ENCODE measurements at regions not wholly inside any gene's neighbourhood (a gene's known extent, or its start where the extent isn't known, plus 50 kb on each side); places are given as distances from the start of the nearest gene placed in this dataset.

GRCh38 chr4:188551156-188551555 is 411.9 kb downstream of the TRIML1 start:
- no peak overlapping the region for H3K4me3 ChIP-seq (ENCODE audit: low read depth in 1 of 2, low read length in 1 of 2)
- no peaks in the 10 kb centered on the region for H3K36me3 ChIP-seq
- no peak for TF ChIP-seq CTCF (IDR thresholded peaks at IDR 0.05)
- H3K9me3 ChIP-seq, result no peaks in the 10 kb centered on the region
- no peaks in the 10 kb centered on the region for H3K27me3 ChIP-seq
- no peak overlapping the region for H3K27ac ChIP-seq
- H3K4me1 ChIP-seq (ENCODE audit: control insufficient read depth in 1 of 2, insufficient read depth in 1 of 2, low read depth in 1 of 2, low read length in 1 of 2), result no peaks in the 10 kb centered on the region

GRCh38 chr4:188552741-188553275 is 413.6 kb downstream of the TRIML1 start:
- H3K27ac ChIP-seq, result no peak overlapping the region
- H3K4me1 ChIP-seq (ENCODE audit: control insufficient read depth in 1 of 2, insufficient read depth in 1 of 2, low read depth in 1 of 2, low read length in 1 of 2), result no peaks in the 10 kb centered on the region
- no peaks in the 10 kb centered on the region for H3K36me3 ChIP-seq
- no peak for TF ChIP-seq CTCF (IDR thresholded peaks at IDR 0.05)
- no peak overlapping the region for H3K4me3 ChIP-seq (ENCODE audit: low read depth in 1 of 2, low read length in 1 of 2)
- no peaks in the 10 kb centered on the region for H3K9me3 ChIP-seq
- no peaks in the 10 kb centered on the region for H3K27me3 ChIP-seq

GRCh38 chr4:188554413-188554812 is 415.2 kb downstream of the TRIML1 start:
- TF ChIP-seq CTCF (IDR thresholded peaks at IDR 0.05), result no peak
- no peaks in the 10 kb centered on the region for H3K36me3 ChIP-seq
- no peaks in the 10 kb centered on the region for H3K27me3 ChIP-seq
- no peak overlapping the region for H3K4me3 ChIP-seq (ENCODE audit: low read depth in 1 of 2, low read length in 1 of 2)
- no peak overlapping the region for H3K27ac ChIP-seq
- no peaks in the 10 kb centered on the region for H3K4me1 ChIP-seq (ENCODE audit: control insufficient read depth in 1 of 2, insufficient read depth in 1 of 2, low read depth in 1 of 2, low read length in 1 of 2)
- no peaks in the 10 kb centered on the region for H3K9me3 ChIP-seq

- no peak for TF ChIP-seq CTCF (IDR thresholded peaks at IDR 0.05)
- Histone ChIP-seq H3K27me3 (no peaks in the 10 kb centered on the region), H3K4me3 (ENCODE audit: low read depth in 1 of 2, low read length in 1 of 2) (no peak overlapping the region), H3K9me3 (no peaks in the 10 kb centered on the region), H3K36me3 (no peaks in the 10 kb centered on the region), H3K4me1 (ENCODE audit: control insufficient read depth in 1 of 2, insufficient read depth in 1 of 2, low read depth in 1 of 2, low read length in 1 of 2) (no peaks in the 10 kb centered on the region), H3K27ac (no peak overlapping the region)
Observed at GRCh38 chr4:188573104-188573503, 433.9 kb downstream of the TRIML1 start.

GRCh38 chr4:188578657-188579056 is 439.4 kb downstream of the TRIML1 start:
- Histone ChIP-seq H3K27me3 (no peaks in the 10 kb centered on the region), H3K4me3 (ENCODE audit: low read depth in 1 of 2, low read length in 1 of 2) (no peak overlapping the region), H3K36me3 (no peaks in the 10 kb centered on the region), H3K27ac (no peak overlapping the region), H3K9me3 (no peaks in the 10 kb centered on the region), H3K4me1 (ENCODE audit: control insufficient read depth in 1 of 2, insufficient read depth in 1 of 2, low read depth in 1 of 2, low read length in 1 of 2) (no peaks in the 10 kb centered on the region)
- TF ChIP-seq CTCF (IDR thresholded peaks at IDR 0.05), result no peak

- Histone ChIP-seq H3K27ac (no peak overlapping the region), H3K36me3 (no peaks in the 10 kb centered on the region), H3K9me3 (no peaks in the 10 kb centered on the region), H3K4me3 (ENCODE audit: low read depth in 1 of 2, low read length in 1 of 2) (no peak overlapping the region), H3K4me1 (ENCODE audit: control insufficient read depth in 1 of 2, insufficient read depth in 1 of 2, low read depth in 1 of 2, low read length in 1 of 2) (no peaks in the 10 kb centered on the region), H3K27me3 (no peaks in the 10 kb centered on the region)
- TF ChIP-seq CTCF (IDR thresholded peaks at IDR 0.05), result no peak
Observed at GRCh38 chr4:188596021-188596420, 456.8 kb downstream of the TRIML1 start.

Data from neutrophil (primary cell).